ENCODE measurements at regions not wholly inside any gene's neighbourhood (a gene's known extent, or its start where the extent isn't known, plus 50 kb on each side); places are given as distances from the start of the nearest gene placed in this dataset.
"Not testable (repeated sequence)": the region's sequence is repeated elsewhere in the genome, so short reads cannot be mapped to it uniquely, and the experiment has no call there.

GRCh38 chr12:82300611-82301010 lies 57.6 kb downstream of the CCDC59 start:
- Histone ChIP-seq H3K9me3 (no peaks in the 10 kb centered on the region), H3K4me1 (no peaks in the 10 kb centered on the region), H3K27me3 (no peaks in the 10 kb centered on the region), H3K27ac (no peak overlapping the region), H3K36me3 (no peaks in the 10 kb centered on the region), H3K4me3 (no peak overlapping the region)
- WGBS, 2 donors, result 28 to 45% methylated on average over 3 of the region's 3 CpGs
- ATAC-seq (ENCODE audit: low FRiP score in 2 of 2) (no peak), DNase-seq (no peak)
- no peak for TF ChIP-seq EP300 (IDR thresholded peaks at IDR 0.05)
- no peak for TF ChIP-seq POLR2A (IDR thresholded peaks at IDR 0.05)
- no peak for TF ChIP-seq POLR2AphosphoS5 (IDR thresholded peaks at IDR 0.05)
- TF ChIP-seq CTCF (IDR thresholded peaks at IDR 0.05), result no peak

DNA sequence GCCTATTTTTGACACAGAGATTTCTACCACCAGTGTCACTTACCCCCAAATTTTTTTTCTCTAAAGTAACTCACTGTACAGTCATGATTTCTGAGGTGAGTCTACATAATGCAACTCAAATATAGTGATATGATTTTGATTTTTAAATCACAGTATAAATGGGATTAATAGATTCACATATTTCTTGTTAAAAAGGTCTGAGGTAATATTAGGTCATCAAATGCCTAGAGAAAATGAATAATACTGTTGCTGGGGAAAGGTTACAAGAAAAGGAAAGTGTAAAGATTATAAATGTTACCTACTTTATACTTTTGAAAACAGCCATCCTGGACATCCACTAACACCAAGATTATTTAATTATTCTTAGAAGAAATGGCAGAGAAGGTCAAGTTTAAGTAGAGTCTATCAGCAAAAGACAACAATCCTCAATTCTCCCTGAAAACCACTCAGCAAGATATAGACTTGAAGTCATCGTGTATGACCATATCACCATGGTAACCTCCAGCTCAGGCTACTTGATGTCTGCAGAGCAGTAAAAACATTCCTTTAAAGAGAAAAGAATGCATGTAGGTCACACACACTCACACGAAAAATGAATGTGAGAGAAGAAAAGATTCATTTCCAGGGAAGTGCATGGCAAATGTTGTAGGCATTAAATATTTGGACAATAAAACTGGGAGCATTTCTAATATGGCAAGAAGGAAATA lies 58.7 kb downstream of the CCDC59 start:
- Histone ChIP-seq H3K9me3 (no peaks in the 10 kb centered on the region), H3K4me3 (no peak overlapping the region), H3K27ac (no peak overlapping the region), H3K4me1 (no peaks in the 10 kb centered on the region), H3K27me3 (no peaks in the 10 kb centered on the region), H3K36me3 (no peaks in the 10 kb centered on the region)
- ATAC-seq (ENCODE audit: low FRiP score in 2 of 2) (no peak), DNase-seq (no peak)
- TF ChIP-seq POLR2AphosphoS5 (IDR thresholded peaks at IDR 0.05), result no peak
- WGBS, 2 donors, result 14 to 15% methylated on average over 2 of the region's 2 CpGs

DNA sequence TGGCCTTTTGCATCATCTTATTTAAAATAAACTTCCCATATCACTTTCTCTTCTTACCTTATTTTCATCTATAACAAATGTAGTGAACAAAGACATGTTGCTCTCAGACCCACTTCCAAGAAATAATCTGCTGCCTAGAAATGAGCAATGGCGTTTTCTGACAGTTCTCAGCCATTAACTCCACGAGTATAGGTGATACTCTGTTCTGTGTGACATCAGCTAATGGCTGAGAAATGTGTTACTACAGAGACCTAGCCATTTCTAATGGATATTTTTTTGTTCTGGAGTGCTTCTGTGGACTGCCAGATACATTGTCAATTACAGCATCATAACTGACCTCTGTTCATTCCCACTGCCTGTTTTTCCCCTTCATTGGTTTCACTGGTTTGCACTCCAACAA lies 67.8 kb downstream of the CCDC59 start:
- Histone ChIP-seq H3K4me1 (no peaks in the 10 kb centered on the region), H3K4me3 (no peak overlapping the region), H3K27me3 (no peaks in the 10 kb centered on the region), H3K36me3 (no peaks in the 10 kb centered on the region), H3K27ac (no peak overlapping the region), H3K9me3 (no peaks in the 10 kb centered on the region)
- WGBS, 2 donors, result 39 to 52% methylated on average over 2 of the region's 2 CpGs
- ATAC-seq (ENCODE audit: low FRiP score in 2 of 2) (no peak), DNase-seq (no peak)
- no peak for TF ChIP-seq POLR2A (IDR thresholded peaks at IDR 0.05)
- TF ChIP-seq CTCF (IDR thresholded peaks at IDR 0.05), result no peak
- TF ChIP-seq POLR2AphosphoS5 (IDR thresholded peaks at IDR 0.05), result no peak
- no peak for TF ChIP-seq EP300 (IDR thresholded peaks at IDR 0.05)

GRCh38 chr12:82281335-82281734 lies 76.9 kb downstream of the CCDC59 start:
- WGBS, 2 donors, result 0% methylated on average over 1 of the region's 1 CpG
- not testable (repeated sequence) for H3K27ac ChIP-seq; DNase-seq; ATAC-seq (ENCODE audit: low FRiP score in 2 of 2); H3K27me3 ChIP-seq; H3K4me3 ChIP-seq; H3K4me1 ChIP-seq; H3K36me3 ChIP-seq
- peaks cover 0 to 11% (median 0%) of the 10 kb centered on the region in 4 donors for H3K9me3 ChIP-seq

DNA sequence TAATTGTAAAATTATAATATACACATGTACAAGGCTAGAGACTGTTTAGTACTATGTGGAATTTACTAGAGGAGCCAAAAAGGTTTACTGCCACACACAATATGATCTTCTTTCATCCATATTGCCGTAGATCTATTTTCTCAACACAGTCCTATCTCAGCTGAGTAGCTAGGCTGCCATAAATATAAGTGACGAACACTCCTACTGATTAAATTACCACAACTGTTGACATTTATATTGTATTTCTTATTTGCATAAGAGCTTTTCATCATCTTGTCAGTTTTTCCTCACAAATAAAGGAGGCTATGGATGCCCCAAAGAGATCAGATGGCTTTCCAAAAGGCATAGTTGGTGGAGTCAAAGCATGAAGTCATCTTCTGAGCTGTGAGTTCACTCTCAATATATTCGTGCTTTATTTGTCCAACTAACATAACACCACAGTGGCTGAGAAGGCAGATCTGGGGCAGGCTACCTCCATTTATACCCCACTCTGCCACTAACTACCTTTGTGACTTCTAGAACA lies 78.6 kb downstream of the CCDC59 start:
- DNase-seq, result no peak
- Histone ChIP-seq H3K27me3 (no peaks in the 10 kb centered on the region), H3K4me1 (no peaks in the 10 kb centered on the region), H3K9me3 (peaks cover 0 to 11% (median 0%) of the 10 kb centered on the region in 4 donors), H3K36me3 (no peaks in the 10 kb centered on the region), H3K4me3 (no peak overlapping the region), H3K27ac (no peak overlapping the region)
- 70 to 83% methylated on average over 3 of the region's 3 CpGs for WGBS, 2 donors
- ATAC-seq (ENCODE audit: low FRiP score in 2 of 2), result no peak
- TF ChIP-seq CTCF (IDR thresholded peaks at IDR 0.05) (no peak), POLR2A (IDR thresholded peaks at IDR 0.05) (no peak)

DNA sequence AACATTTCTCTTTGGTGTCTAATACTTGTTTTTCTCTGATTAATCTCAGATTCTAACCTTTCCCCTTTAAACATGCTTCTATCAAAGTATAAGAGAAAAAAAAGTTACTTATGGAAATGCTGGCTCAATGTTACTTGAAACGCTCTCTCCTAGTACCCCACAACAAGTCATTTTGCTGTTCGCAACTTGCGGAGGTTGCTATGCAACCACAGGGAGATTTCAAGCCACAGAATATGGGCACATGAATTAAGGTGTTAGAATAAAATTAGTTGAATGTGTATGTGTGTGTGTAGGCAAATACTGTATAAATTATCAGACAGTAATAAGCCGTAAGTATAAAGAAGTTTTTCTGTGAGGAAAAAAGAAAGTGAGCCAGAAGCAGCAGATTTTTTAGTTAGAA lies 80.6 kb downstream of the CCDC59 start:
- Histone ChIP-seq H3K27ac (no peak overlapping the region), H3K4me1 (no peaks in the 10 kb centered on the region), H3K9me3 (peaks cover 0 to 11% (median 0%) of the 10 kb centered on the region in 4 donors), H3K27me3 (no peaks in the 10 kb centered on the region), H3K4me3 (no peak overlapping the region), H3K36me3 (no peaks in the 10 kb centered on the region)
- ATAC-seq (ENCODE audit: low FRiP score in 2 of 2) (no peak), DNase-seq (no peak)
- 59 to 64% methylated on average over 4 of the region's 4 CpGs for WGBS, 2 donors
- TF ChIP-seq CTCF (IDR thresholded peaks at IDR 0.05) (no peak), EP300 (IDR thresholded peaks at IDR 0.05) (no peak), POLR2AphosphoS5 (IDR thresholded peaks at IDR 0.05) (no peak), POLR2A (IDR thresholded peaks at IDR 0.05) (no peak)

Measured in upper lobe of left lung (tissue), 6 donors.